ENCODE measurements at regions not wholly inside any gene's neighbourhood (a gene's known extent, or its start where the extent isn't known, plus 50 kb on each side); places are given as distances from the start of the nearest gene placed in this dataset.

DNA sequence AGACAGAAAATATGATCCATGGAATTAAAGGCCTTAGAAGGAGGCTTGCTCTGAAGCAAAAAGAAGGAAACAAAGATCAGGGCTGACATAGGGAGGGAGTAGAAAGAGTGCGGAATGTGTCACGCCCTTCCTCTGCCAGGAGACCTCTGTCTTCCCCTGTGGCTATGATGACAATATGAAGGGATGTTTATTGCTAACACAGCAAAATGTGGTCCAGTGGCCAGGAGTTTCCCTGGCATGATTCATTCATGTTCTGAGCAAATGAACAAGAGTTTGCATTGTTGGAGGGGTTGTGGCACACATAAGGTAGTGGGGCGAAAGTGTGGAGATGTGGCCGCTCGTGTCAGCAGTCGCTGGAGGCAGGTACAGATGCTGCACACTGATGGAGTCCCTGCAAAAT is 169.4 kb downstream of the SHQ1 start:
- Histone ChIP-seq H3K4me1 (replicated peaks in 1 of 4; ENCODE audit: control insufficient read depth in 3 of 4, insufficient read depth in 4 of 4, low read length in 3 of 4) (no peaks in the 10 kb centered on the region), H3K4me3 (ENCODE audit: extremely low read depth in 1 of 4, insufficient read depth in 2 of 4, low read depth in 3 of 4, low read length in 4 of 4) (no peak overlapping the region), H3K56ac (replicated peaks; ENCODE audit: insufficient read length, low read depth, low read length) (no peak overlapping the region), H3K23ac (ENCODE audit: insufficient read length) (no peak overlapping the region), H2BK5ac (ENCODE audit: low read depth, low read length) (no peak overlapping the region), H2AK5ac (ENCODE audit: low read depth, low read length) (no peak overlapping the region), H3K27me3 (replicated peaks in 1 of 4; ENCODE audit: control insufficient read depth in 3 of 4, extremely low read depth in 1 of 4, insufficient read depth in 3 of 4, low read length in 3 of 4) (no peaks in the 10 kb centered on the region), H3K14ac (ENCODE audit: insufficient read length) (no peak overlapping the region), H3K79me1 (ENCODE audit: low read depth, low read length) (no peaks in the 10 kb centered on the region), H3K9me3 (ENCODE audit: insufficient read depth in 2 of 2, low read depth in 1 of 2, low read length in 1 of 2) (no peaks in the 10 kb centered on the region), H3K27ac (ENCODE audit: low read depth, low read length) (no peak overlapping the region), H3K23me2 (ENCODE audit: low read depth, low read length) (no peaks in the 10 kb centered on the region), H3K4ac (replicated peaks; ENCODE audit: insufficient read length, low read depth, low read length) (no peak overlapping the region), H2BK15ac (ENCODE audit: low read length) (no peak overlapping the region), H3K36me3 (ENCODE audit: control insufficient read depth in 2 of 4, insufficient read depth in 4 of 4, low read length in 3 of 4) (no peaks in the 10 kb centered on the region), H3K9ac (replicated peaks in 1 of 4; ENCODE audit: extremely low read depth in 1 of 4, low read depth in 3 of 4, low read length in 3 of 4) (no peak overlapping the region), H4K8ac (ENCODE audit: extremely low read depth, insufficient read depth, low read length) (no peak overlapping the region), H3K18ac (ENCODE audit: extremely low read depth, low read length) (no peak overlapping the region), H2AFZ (ENCODE audit: low read length) (no peak overlapping the region), H2BK120ac (replicated peaks; ENCODE audit: low read depth, low read length) (no peak overlapping the region), H2BK12ac (ENCODE audit: low read depth, low read length) (no peak overlapping the region; the same call in 1 of the 2 replicates), H3K4me2 (ENCODE audit: insufficient read depth in 1 of 2, low read depth in 2 of 2, low read length in 2 of 2) (no peak overlapping the region), H4K5ac (ENCODE audit: insufficient read length, low read depth, low read length) (no peak overlapping the region), H3K79me2 (ENCODE audit: control insufficient read depth in 1 of 2, insufficient read depth in 2 of 2, low read length in 2 of 2) (no peaks in the 10 kb centered on the region), H4K91ac (replicated peaks; ENCODE audit: insufficient read length, low read length) (no peak overlapping the region), H2BK20ac (ENCODE audit: low read length) (no peak overlapping the region), H4K20me1 (replicated peaks in 1 of 2; ENCODE audit: control insufficient read depth in 1 of 2, insufficient read depth in 2 of 2, low read length in 2 of 2) (no peaks in the 10 kb centered on the region)
- CTCF ChIA-PET (ENCODE audit: partially characterized antibody) = interaction anchor here (2.1 kb wide), 1 partner anchor 13 kb away, joined by 6 read pairs; no protein-coding TSS in a partner anchor
- WGBS, 2 experiments (ENCODE audit: extremely low coverage in 1 of 2, insufficient coverage in 1 of 2, insufficient read length in 1 of 2, insufficient replicate concordance in 2 of 2, low coverage in 1 of 2, low lambda C conversion rate in 2 of 2, missing lambda C conversion rate in 1 of 2) = 85% methylated on average over 6 of the region's 6 CpGs; no CpG with 5 or more reads in 1 of the 2 experiments
- DNase-seq (ENCODE audit: low read depth in 1 of 2, low spot score in 2 of 2) (no peak), FAIRE-seq (no peak)
- POLR2A ChIA-PET (ENCODE audit: partially characterized antibody) = no interaction called here
- no peak for TF ChIP-seq TAF1 (IDR thresholded peaks at IDR 0.05; ENCODE audit: low read depth, low read length)
- no peak for TF ChIP-seq MAFK (IDR thresholded peaks at IDR 0.05; ENCODE audit: low read depth, low read length)
- no peak for TF ChIP-seq KDM1A (IDR thresholded peaks at IDR 0.05; ENCODE audit: borderline replicate concordance, low read length)
- TF ChIP-seq ZNF274 (IDR thresholded peaks at IDR 0.05; ENCODE audit: borderline replicate concordance, extremely low read depth, low read length) = no peak
- no peak for TF ChIP-seq SAP30 (IDR thresholded peaks at IDR 0.05; ENCODE audit: insufficient read depth, insufficient replicate concordance, low read length)
- no peak for TF ChIP-seq GABPA (IDR thresholded peaks at IDR 0.05; ENCODE audit: borderline replicate concordance, insufficient read depth, low read length)
- no peak for TF ChIP-seq BRCA1 (IDR thresholded peaks at IDR 0.05; ENCODE audit: low read depth, low read length)
- TF ChIP-seq JUND (IDR thresholded peaks at IDR 0.05; ENCODE audit: low read length) = no peak
- TF ChIP-seq SUZ12 (IDR thresholded peaks at IDR 0.05; ENCODE audit: low read length) = no peak
- TF ChIP-seq SP2 (IDR thresholded peaks at IDR 0.05; ENCODE audit: low read length) = no peak
- TF ChIP-seq JUN (IDR thresholded peaks at IDR 0.05; ENCODE audit: low read depth, low read length) = no peak
- TF ChIP-seq, protein P1, sequence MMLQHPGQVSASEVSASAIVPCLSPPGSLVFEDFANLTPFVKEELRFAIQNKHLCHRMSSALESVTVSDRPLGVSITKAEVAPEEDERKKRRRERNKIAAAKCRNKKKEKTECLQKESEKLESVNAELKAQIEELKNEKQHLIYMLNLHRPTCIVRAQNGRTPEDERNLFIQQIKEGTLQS (IDR thresholded peaks at IDR 0.05; ENCODE audit: insufficient read depth, low read depth, low read length) = no peak
- no peak for TF ChIP-seq SIX5 (IDR thresholded peaks at IDR 0.05; ENCODE audit: low read depth, low read length)
- TF ChIP-seq EP300 (IDR thresholded peaks at IDR 0.05; ENCODE audit: borderline replicate concordance in 1 of 2, low read depth in 2 of 2, low read length in 2 of 2) = no peak

Data from H1 (cell line).